ENCODE measurements at regions not wholly inside any gene's neighbourhood (a gene's known extent, or its start where the extent isn't known, plus 50 kb on each side); places are given as distances from the start of the nearest gene placed in this dataset.

- FAIRE-seq (peak; percentile 6), DNase-seq (ENCODE audit: insufficient read length, low spot score) (no peak)
- no peak for TF ChIP-seq POLR2A (IDR thresholded peaks at IDR 0.05; ENCODE audit: low read depth, low read length)
Observed at GRCh38 chr1:29586991-29587745, 350.8 kb downstream of the PTPRU start.

GRCh38 chr1:29586215-29586614 lies 349.9 kb downstream of the PTPRU start:
- no peak for DNase-seq (ENCODE audit: insufficient read length, low spot score)
- no peak for FAIRE-seq
- no peak for TF ChIP-seq POLR2A (IDR thresholded peaks at IDR 0.05; ENCODE audit: low read depth, low read length)

- no peak for TF ChIP-seq POLR2A (IDR thresholded peaks at IDR 0.05; ENCODE audit: low read depth, low read length)
Observed at GRCh38 chr1:29585656-29586055, 349.3 kb downstream of the PTPRU start.

GRCh38 chr1:29585201-29585600 lies 348.9 kb downstream of the PTPRU start:
- DNase-seq (ENCODE audit: insufficient read length, low spot score) = no peak
- no peak for FAIRE-seq
- TF ChIP-seq POLR2A (IDR thresholded peaks at IDR 0.05; ENCODE audit: low read depth, low read length) = no peak

More at GRCh38 chr1:29585656-29586055, 349.3 kb downstream of the PTPRU start:
- no peak for FAIRE-seq
- no peak for DNase-seq (ENCODE audit: insufficient read length, low spot score)

- no peak for FAIRE-seq
- TF ChIP-seq POLR2A (IDR thresholded peaks at IDR 0.05; ENCODE audit: low read depth, low read length) = no peak
- no peak for DNase-seq (ENCODE audit: insufficient read length, low spot score)
Observed at GRCh38 chr1:29584776-29585175, 348.5 kb downstream of the PTPRU start.

- FAIRE-seq (no peak), DNase-seq (ENCODE audit: insufficient read length, low spot score) (no peak)
- TF ChIP-seq POLR2A (IDR thresholded peaks at IDR 0.05; ENCODE audit: low read depth, low read length) = no peak
Observed at GRCh38 chr1:29584362-29584761, 348.0 kb downstream of the PTPRU start.

GRCh38 chr1:29583727-29584126 lies 347.4 kb downstream of the PTPRU start:
- no peak for TF ChIP-seq POLR2A (IDR thresholded peaks at IDR 0.05; ENCODE audit: low read depth, low read length)
- no peak for FAIRE-seq

GRCh38 chr1:29581256-29581655 lies 344.9 kb downstream of the PTPRU start:
- TF ChIP-seq POLR2A (IDR thresholded peaks at IDR 0.05; ENCODE audit: low read depth, low read length) = no peak
- DNase-seq (ENCODE audit: insufficient read length, low spot score) (no peak), FAIRE-seq (no peak)

More at GRCh38 chr1:29583727-29584126, 347.4 kb downstream of the PTPRU start:
- no peak for DNase-seq (ENCODE audit: insufficient read length, low spot score)

- no peak for TF ChIP-seq POLR2A (IDR thresholded peaks at IDR 0.05; ENCODE audit: low read depth, low read length)
- peak; percentile 41 for DNase-seq (ENCODE audit: insufficient read length, low spot score)
- peak; percentile 86 for FAIRE-seq
Observed at GRCh38 chr1:29579821-29580425, 343.6 kb downstream of the PTPRU start.

GRCh38 chr1:29577512-29577911 lies 341.2 kb downstream of the PTPRU start:
- FAIRE-seq (no peak), DNase-seq (ENCODE audit: insufficient read length, low spot score) (no peak)
- no peak for TF ChIP-seq POLR2A (IDR thresholded peaks at IDR 0.05; ENCODE audit: low read depth, low read length)

GRCh38 chr1:29576510-29576909 lies 340.2 kb downstream of the PTPRU start:
- DNase-seq (ENCODE audit: insufficient read length, low spot score) = no peak
- TF ChIP-seq POLR2A (IDR thresholded peaks at IDR 0.05; ENCODE audit: low read depth, low read length) = no peak
- FAIRE-seq = no peak

- FAIRE-seq = no peak
- DNase-seq (ENCODE audit: insufficient read length, low spot score) = no peak
- TF ChIP-seq POLR2A (IDR thresholded peaks at IDR 0.05; ENCODE audit: low read depth, low read length) = no peak
Observed at GRCh38 chr1:29575826-29576225, 339.5 kb downstream of the PTPRU start.

- FAIRE-seq (no peak), DNase-seq (ENCODE audit: insufficient read length, low spot score) (no peak)
- TF ChIP-seq POLR2A (IDR thresholded peaks at IDR 0.05; ENCODE audit: low read depth, low read length) = no peak
Observed at GRCh38 chr1:29575277-29575676, 339.0 kb downstream of the PTPRU start.

GRCh38 chr1:29574871-29575270 lies 338.5 kb downstream of the PTPRU start:
- no peak for TF ChIP-seq POLR2A (IDR thresholded peaks at IDR 0.05; ENCODE audit: low read depth, low read length)
- DNase-seq (ENCODE audit: insufficient read length, low spot score) (no peak), FAIRE-seq (no peak)

Data from H54 (cell line).